Esophagus muscularis mucosa (tissue), 3 donors: ENCODE measurements at regions not wholly inside any gene's neighbourhood (a gene's known extent, or its start where the extent isn't known, plus 50 kb on each side); places are given as distances from the start of the nearest gene placed in this dataset.

Source experiments
- POLR2A ChIP-seq: fragments of 450-650 bp; IDR thresholded peaks from one replicate; pipeline ENCODE4 v1.6.1; 2017; ENCODE audit warnings: antibody characterized with exemption, moderate library complexity, mild to moderate bottlenecking, low read depth
- POLR2AphosphoS5 ChIP-seq, 2 donors: sonication (generic); formaldehyde crosslinking; IDR thresholded peaks; one replicate each; pipeline ENCODE4 v1.6.1; 2017; ENCODE audit warnings: antibody characterized with exemption in 2 of 2
- TF ChIP-seq, protein P1 (sequence below), 3 experiments: fragments of 200-600 bp in 2 of 3; fragments of 450-650 bp in 1 of 3; sonication (generic) in 2 of 3; IDR thresholded peaks; one replicate each; pipeline ENCODE4 v1.5.1; 2017 to 2019; ENCODE audit warnings: antibody characterized with exemption in 3 of 3, mild to moderate bottlenecking in 2 of 3, moderate library complexity in 1 of 3

DNA sequence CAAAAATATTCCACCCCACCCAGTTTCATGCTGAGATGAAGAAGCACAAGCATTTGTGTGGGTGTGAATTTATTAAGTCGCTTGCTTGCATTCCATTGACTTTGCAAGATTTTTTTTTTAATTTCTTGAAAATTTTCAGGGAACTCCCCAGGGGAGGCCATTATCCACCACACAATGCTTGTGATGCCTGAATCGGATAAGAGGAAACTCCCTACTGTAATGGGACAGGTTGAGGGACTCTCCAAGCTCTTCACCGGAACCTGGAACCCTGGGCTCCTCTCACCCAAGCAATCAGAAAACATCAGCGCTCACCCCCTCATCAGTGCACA is 153.6 kb upstream of the ZMIZ1 start:
- TF ChIP-seq POLR2A (no peak), POLR2AphosphoS5 (IDR thresholded peaks at IDR 0.05) (no peak)
- TF ChIP-seq, protein P1, sequence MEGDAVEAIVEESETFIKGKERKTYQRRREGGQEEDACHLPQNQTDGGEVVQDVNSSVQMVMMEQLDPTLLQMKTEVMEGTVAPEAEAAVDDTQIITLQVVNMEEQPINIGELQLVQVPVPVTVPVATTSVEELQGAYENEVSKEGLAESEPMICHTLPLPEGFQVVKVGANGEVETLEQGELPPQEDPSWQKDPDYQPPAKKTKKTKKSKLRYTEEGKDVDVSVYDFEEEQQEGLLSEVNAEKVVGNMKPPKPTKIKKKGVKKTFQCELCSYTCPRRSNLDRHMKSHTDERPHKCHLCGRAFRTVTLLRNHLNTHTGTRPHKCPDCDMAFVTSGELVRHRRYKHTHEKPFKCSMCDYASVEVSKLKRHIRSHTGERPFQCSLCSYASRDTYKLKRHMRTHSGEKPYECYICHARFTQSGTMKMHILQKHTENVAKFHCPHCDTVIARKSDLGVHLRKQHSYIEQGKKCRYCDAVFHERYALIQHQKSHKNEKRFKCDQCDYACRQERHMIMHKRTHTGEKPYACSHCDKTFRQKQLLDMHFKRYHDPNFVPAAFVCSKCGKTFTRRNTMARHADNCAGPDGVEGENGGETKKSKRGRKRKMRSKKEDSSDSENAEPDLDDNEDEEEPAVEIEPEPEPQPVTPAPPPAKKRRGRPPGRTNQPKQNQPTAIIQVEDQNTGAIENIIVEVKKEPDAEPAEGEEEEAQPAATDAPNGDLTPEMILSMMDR (IDR thresholded peaks at IDR 0.05) = no peak
